HG02763 (cell line): ENCODE measurements at regions not wholly inside any gene's neighbourhood (a gene's known extent, or its start where the extent isn't known, plus 50 kb on each side); places are given as distances from the start of the nearest gene placed in this dataset.
"Not testable (repeated sequence)": the region's sequence is repeated elsewhere in the genome, so short reads cannot be mapped to it uniquely, and the experiment has no call there.

ENCODE experiments used
- ATAC-seq: cut with Tn5 transposase; IDR thresholded peaks from one replicate; pipeline ENCODE4 v1.9.1; 2021; ENCODE audit warnings: mild to moderate bottlenecking, moderate library complexity; ENCODE audit not compliant: unreplicated experiment

DNA sequence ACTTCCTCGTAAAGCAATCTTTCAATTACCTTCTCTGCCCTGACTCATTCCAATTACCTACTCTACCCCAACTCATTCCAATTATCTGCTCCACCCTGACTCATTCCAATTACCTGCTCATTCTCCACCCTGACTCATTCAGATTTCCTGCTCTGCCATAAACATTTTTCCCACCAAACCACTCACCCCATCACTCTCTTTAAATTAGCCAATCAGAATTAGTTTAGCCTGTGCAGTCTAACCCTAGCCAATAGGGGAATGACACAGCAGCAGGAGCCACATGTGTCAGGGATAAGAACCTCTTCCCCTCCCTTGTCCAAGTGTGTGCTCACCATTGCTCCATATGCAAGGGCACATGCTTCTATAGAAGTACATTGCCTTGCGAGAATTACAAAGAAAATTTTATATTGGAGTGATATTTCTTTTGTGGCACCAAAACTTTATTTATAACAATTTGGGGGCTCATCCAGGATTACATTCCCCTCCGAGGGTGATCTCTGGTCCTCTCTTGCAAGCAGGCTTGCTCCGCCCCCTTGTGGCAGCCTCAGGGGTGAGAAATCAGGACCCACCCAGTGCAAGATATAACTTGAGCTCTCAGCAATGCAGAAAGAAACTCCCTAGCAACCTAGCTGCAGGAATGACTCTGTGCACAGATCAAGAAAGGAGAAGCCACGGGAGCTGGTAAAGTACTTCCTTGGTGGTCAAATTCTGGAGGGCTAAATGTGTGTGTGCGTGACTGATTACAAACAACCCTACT lies 551.9 kb upstream of the EYS start:
- ATAC-seq = not testable (repeated sequence)

DNA sequence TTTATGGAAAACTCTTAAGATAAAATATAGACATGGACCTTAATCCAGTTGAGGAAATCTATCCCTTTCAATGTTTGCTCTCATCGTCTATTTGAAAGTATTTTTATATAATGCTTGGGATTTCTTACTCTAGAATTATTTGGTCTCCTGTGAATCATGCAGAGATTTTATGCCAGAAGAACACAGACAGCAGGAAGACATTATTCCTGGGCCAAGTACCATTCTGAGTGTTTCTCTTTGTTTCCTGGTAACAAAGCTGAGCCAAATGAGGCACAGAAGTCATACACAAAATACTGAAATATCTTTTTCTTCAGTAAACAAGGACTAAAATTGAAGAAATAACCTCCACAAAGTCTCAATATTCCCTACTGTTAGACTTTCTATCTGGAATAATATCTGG lies 538.2 kb upstream of the EYS start:
- no peak for ATAC-seq

DNA sequence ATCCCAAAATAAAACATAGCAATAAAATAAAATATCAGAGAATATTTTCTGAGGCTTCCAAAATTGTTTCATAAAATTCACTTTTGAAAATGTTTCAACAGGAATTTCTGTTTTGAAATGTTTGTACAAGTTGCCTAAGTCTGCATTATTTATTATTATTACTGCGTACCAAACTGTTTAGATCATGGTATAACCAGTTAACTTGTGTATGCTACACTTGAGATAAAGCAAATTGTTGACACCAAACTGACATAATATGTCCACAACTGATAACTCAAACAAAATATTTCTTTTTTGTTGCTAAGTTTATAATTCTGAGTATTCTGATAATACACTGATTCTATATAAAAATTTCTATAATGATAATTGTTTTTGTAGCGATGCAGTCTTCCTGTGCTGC lies 531.8 kb upstream of the EYS start:
- no peak for ATAC-seq

DNA sequence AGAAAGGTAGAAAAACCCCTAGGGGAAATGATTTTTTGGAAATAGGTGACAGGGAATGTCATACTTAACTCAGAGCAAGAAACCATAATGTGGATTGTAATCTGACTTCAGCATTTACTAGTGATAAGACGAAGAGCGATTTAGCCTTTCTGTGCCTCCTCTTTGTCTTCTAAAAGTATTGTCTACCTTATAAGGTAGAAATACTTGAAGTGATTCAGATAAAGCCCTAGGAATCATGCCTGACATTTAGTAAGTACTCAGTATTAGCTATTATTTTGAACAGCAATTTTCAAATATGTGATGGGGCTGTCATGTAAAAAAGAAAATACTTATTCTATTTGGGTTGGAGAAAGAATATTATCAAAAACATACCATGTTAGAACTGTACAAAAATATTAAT lies 525.9 kb upstream of the EYS start:
- ATAC-seq = no peak

DNA sequence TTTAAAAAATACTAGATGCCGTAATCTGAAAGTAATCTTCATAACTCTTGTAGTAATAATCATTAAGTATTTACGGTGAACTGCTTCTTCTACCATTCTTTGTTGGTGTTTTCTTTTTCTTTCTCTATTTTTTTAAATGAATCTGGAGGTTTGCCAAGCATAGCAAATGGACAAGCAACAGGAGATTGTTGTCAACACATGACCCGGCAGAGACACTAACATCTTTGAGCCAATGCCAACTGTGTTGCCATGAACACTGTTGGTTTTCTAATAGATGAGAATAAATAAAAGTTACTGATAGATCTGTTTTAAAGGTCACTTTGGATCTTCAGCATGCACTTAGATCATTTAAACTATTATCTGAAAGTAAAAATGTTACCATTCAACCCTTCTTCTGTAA lies 523.6 kb upstream of the EYS start:
- ATAC-seq = no peak

DNA sequence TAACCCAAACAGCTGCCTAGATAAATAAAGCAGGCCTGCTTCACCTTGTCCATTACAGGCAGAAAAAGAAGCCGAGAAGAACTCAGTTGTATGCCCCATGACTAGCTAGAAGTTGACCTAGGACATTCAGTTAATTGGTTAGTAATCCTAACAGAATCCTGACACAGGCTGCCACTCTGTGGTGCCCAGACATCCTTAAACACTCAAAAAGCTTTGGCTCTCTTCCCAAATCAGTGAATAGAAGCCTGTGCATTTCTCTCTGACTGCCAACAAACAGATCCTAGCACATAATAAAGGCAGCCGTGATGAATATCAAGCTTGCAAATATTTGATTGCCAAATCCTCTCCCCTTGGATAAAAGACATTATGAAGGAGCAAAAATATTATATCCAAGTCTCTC lies 519.1 kb upstream of the EYS start:
- ATAC-seq = no peak

DNA sequence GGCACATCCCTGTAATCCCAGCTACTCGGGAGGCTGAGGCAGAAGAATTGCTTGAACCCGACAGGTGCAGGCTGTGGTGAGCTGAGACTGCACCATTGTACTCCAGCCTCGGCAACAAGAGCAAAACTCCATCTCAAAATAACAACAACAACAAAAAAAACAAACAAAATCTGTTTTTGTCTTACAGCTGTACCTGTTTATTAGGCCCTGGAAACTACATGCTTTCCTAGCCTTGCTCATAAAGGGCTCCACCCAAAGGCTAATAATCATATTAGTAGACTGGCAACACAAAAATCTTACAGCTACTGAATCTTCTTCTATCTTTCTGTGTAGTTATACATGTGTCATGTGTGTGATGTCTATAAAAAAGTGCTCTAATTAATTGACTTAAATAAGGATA lies 503.9 kb upstream of the EYS start:
- ATAC-seq = no peak

DNA sequence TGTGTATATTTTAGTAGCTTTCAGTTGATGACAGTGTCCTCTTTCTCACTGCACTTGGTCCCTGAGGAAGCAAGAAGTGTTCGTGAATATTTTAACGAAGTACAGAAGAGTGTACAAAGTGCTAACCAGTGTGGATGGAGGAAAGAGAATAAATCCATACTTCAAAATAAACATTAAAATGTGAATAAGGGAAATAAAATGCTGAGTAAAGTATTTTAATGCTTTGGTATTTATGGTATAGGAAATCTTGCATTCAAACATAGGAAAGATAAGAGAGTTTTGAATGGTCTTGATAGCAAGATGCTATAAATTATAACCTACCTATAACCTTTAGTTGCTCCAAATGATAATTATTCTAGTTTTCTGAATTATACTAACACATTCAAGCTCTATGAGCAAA lies 493.4 kb upstream of the EYS start:
- ATAC-seq = no peak

DNA sequence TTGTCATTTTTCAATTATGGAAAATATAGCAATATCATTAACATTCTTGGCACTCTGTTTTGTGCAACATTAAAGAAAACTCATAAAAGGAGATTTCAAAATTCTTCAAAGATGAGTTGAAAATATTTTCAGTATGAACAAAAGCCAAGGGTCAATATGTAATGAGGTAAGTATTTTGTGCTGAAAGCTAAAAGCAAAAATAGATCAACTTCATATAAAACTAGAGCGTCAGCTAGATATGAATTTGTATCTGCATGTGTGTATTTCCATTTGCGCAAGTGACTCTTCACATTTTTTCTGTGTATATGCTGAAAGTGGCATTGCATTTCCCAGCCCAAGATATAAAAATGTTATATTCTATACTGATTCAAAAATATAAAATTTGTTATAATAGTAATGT lies 492.1 kb upstream of the EYS start:
- ATAC-seq = no peak

DNA sequence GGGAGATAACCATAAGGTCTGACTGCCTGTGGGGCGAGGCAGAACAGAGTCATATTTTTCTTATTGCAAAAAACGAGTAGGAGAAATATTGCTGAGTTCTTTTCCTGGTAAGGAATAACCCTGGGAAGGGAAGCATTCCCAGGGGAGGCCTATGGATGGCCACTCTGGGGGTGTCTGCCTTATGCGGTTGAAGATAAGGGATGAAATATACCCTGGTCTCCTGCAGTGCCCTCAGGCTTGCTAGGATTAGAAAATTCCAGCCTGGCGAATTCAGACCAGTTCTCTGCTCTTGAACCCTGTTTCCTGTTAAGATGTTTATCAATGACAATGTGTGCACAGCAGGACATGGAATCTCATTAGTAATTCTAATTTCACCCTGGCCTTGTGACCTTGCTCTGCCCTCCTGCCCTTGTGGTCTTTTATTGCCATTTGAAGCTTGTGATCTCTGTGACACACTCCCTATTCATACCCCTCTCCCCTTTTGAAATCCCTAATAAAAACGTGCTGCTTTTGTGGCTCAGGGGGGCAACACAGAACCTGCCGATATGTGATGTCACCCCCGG lies 491.1 kb upstream of the EYS start:
- ATAC-seq = no peak

DNA sequence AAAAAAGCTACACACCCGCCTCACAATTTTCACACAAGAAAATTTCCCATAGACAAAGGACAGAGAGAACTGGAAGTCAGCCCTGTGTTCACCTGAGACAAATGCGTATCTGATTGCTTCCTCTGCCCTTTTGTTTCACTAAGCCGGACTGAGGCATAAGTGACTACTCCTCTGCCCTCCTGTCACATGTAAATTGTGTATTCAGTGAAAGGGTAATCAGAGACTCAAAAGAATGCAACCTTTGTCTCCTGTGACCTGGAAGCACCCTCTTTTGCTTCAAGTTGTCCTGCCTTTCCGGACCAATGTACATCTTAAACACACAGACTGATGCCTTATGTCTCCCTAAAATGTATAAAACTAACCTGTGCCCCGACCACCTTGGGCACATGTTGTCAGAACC lies 483.8 kb upstream of the EYS start:
- ATAC-seq = no peak

DNA sequence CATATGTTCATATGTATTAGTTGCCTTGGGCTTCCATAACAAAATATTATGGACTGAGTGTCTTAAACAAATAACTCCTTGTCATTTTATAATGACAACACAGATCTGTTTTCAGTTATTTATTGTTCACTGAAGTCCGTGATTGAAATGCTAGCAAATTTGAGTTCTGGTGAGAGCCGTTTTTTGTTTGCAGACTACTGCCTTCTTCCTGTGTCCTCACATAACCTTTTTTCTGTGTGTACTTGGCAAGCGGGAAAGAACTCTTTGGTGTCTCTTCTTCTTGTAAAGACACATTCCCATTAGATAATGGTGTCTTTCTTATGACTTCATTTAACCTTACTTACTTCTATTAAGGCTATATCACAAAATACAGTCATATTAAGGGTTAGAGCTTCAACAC lies 482.9 kb upstream of the EYS start:
- no peak for ATAC-seq

DNA sequence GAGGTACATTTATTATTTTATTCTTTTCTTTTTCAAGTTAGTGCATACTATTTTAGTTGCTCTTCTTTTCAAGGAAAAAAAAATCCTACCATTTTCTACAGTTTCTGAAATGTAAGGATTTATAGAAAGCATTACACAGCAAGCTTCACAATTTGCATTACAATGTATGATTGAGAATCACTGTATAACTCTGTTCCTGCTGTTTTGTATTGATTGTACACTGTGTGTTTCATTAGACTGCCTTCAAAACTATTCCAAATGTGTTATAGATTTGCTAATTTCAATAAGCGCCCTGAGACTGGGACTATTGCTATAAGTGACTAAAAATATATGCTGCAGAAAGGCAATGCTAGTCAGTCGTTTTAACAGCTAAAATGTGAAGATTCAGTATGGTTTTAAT lies 479.7 kb upstream of the EYS start:
- no peak for ATAC-seq

DNA sequence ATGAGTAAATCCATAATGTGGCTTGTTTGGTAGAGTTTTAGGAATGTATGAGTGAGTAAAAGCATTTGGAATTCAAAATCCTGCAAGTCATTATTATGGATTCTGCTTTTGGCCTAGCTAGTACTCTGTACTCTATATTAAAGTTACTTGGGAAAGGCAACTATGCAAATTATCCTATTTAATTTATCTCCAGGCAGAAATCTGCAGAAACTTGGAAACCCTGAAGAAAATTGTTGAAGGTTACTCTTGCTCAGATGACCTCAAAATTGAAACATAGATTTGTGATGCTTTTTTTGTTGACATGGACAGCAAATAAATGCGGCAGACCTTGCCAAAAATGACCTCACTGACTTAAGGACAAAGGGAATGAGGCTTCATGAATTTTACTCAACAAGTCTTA lies 477.1 kb upstream of the EYS start:
- ATAC-seq = no peak

DNA sequence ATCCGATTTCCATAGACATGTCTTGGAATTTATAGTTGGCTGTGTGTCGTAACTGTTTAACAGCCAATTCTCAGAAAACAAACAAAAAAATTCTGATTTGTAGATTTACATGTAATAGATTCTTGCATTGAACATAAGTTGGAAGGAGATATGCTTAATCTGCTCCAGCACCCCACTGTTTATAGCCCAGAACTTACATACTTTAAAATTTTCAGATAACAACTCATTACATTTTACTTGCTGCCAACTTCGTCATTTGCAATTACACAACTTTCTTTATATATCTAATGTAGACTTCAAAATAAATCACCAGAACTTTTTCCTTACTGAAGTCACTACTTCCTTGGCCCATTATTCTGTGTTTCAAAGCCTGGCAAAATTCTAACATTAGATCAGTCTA lies 472.3 kb upstream of the EYS start:
- no peak for ATAC-seq

DNA sequence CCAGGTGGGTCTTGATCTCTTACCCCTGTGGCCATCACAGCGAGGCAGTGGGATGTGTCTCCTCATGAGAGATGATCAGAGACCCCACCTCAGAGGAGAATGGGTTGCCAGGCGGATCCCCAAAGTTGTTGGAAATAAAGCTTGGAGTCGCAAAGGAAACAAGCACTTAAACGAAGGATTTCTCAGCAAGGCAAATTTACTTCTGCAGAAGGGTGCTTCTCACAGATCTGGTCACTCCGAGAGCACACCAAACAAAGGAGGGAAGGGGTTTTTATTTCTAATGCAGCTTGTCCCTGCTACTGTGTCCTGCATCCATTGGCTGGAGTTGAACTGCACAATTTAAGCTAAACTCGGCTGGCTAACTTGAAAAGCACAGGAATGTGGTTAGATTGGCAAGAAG lies 466.6 kb upstream of the EYS start:
- no peak for ATAC-seq

DNA sequence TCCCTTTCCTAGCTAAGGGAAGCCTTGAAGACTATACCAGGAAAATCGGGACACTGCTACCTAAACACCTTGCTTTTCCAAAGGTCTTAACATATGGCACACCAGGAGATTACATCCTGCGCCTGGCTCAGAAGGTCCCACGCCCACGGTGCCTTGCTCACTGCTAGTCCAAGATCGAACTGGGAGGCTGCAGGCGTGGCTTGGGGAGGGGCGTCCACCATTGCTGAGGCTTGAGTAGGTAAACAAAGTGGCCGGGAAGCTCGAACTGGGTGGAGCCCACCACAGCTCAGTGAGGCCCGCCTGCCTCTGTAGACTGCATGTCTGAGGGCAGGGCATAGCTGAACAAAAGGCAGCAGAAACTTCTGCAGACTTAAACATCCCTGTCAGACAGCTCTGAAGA lies 459.7 kb upstream of the EYS start:
- ATAC-seq = not testable (repeated sequence)

DNA sequence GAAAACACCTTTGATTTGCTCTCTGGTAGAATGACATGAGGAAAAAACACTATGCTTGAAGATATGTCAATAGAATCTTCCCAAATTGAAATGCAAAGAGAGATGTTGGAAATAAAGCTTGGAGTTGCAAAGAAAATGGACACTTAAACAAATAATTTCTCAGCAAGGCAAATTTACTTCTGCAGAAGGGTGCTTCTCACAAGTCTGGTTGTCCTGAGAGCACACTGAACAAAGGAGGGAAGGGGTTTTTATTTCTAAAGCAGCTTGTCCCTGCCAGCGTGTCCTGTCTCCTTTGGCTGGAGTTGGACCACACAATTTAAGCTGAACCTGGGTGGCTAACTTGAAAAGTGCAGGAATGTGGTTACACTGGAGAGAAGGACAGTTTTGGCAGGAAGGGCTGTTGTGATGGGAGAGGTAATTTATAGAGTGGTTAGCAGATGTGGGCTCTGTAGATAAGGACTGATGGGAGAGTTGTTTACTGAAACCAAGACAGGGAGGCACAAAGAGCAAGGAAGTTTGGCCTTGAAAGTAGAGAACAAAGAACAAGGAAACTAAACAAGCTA lies 454.6 kb upstream of the EYS start:
- no peak for ATAC-seq

DNA sequence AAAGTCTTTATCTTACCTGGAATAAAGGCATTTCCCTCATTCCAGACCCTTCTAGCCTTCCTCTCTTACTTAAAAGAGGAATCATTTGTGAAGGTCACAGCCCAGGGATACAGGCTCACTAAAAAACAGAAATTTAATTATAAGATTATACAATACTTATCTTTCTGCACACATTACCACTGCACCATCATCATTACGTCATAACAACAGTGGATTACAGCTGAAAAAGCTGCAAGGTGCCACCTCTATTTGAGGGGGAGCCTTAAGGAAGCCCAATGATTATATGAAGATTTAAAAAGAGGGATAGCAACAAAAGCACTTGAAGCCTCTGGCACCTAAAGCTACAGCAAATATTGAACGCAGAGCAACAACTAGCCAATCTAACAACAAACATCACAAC lies 452.9 kb upstream of the EYS start:
- ATAC-seq = no peak

DNA sequence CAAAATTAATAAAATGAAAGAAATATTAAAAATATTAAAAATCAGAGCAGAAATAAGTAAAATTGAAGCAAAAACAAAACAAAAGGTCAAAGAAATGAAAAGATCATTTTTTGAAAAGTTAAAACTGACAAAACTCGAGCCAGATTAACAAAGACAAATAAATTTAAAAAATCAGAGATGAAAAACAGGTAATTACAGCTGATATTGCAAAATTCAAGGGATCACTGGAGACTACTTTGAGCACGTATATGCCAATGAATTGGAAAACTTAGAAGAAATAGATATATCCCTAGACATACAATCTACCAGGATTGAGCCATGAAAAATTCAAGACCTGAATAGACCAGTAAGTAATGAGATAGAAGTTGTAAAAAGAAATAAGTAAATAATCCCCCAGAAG lies 446.2 kb upstream of the EYS start:
- ATAC-seq = no peak

DNA sequence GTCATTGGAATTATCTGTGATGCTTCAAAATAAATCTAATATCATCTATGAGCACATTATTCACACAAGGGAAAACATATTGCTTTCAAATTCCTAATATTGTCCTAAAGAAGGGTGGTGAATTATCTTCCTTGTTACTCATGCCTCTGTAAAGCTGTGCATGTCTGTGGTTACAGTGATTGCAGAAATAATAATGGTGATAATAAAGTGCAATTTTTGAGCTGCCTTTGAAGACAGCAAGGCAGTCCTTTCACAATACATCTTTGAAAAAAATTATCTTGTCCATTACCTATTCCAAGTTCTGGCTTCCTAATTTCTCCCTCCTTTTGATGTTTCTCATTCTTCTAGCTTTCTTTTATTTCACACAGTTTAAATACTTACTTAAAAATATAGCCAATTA lies 442.1 kb upstream of the EYS start:
- ATAC-seq = no peak

DNA sequence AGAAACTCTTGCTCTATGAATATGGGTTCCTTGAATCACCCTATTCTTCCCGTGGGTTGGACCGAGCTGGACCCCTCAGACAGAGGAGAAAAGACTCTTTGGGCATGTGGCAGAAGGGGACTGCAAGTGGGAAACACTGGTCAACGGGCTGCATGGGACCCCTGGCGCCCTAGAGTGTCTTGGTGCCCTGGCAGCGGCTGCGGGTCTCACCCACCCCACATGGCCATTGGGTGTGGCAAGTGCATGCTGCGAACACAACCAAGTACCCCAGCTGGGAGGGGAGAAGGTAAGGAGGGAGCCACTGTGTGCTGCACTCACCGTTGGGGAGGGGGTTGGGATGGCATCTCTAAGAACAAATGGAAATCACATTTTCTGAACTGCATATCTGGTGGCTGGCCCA lies 438.8 kb upstream of the EYS start:
- ATAC-seq = no peak

DNA sequence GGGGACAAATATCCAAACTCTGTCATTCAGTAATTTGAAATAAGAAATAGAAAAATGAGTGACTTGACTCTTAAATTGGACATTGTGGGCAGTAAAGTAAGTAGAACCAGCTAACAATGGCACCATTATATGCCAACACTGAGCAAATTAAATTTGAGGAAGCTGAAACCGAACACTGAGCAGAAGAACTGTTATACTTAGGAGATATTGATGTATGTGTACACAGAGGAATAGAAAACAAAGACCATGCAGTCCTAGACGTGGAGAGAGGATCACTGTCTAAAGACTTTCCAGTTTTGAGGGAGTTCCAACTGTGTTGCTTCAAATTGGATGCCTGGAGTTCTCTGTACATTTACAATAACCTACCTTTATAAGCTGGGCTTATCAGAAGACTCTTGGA lies 427.0 kb upstream of the EYS start:
- no peak for ATAC-seq
